PC-9 (cell line): ENCODE measurements at regions not wholly inside any gene's neighbourhood (a gene's known extent, or its start where the extent isn't known, plus 50 kb on each side); places are given as distances from the start of the nearest gene placed in this dataset.

ENCODE experiments used
- CTCF ChIP-seq: fragments of 200-600 bp; sonication (generic); conservative IDR thresholded peaks from 2 replicates; pipeline ENCODE4 v1.6.1; 2017; ENCODE audit warnings: mixed run types, antibody characterized with exemption, mild to moderate bottlenecking, moderate library complexity
- EZH2 ChIP-seq: fragments of 200-600 bp; sonication (generic); IDR thresholded peaks from 2 replicates; pipeline ENCODE4 v1.8.0; 2017; ENCODE audit warnings: antibody characterized with exemption, low read depth

- TF ChIP-seq CTCF, result no peak
- TF ChIP-seq EZH2, result no peak
These were observed 159.2 kb upstream of the WWC1 start for GRCh38 chr5:168132241-168132641.
